Stimulated activated memory B cell treated with anti-CD40 and anti-IgM and Interleukin-4, amounts not matched to agents 10 μg/mL and 1 μg/mL and 100 μg/mL, for 72 hours (primary cell): ENCODE measurements at regions not wholly inside any gene's neighbourhood (a gene's known extent, or its start where the extent isn't known, plus 50 kb on each side); places are given as distances from the start of the nearest gene placed in this dataset.

ENCODE experiments used
- ATAC-seq: fragments of 150-1000 bp; cut with Tn5 transposase; 2 replicates; pipeline ENCODE4 v1.10.0; 2021
- H3K27ac Mint-ChIP-seq: one replicate; pipeline ENCODE4 v1.8.0; 2022; ENCODE audit warnings: mild to moderate bottlenecking, mixed read lengths
- H3K27me3 Mint-ChIP-seq: one replicate; pipeline ENCODE4 v1.8.0; 2022; ENCODE audit warnings: mixed read lengths
- H3K36me3 Mint-ChIP-seq: one replicate; pipeline ENCODE4 v1.8.0; 2022; ENCODE audit warnings: mixed read lengths
- H3K4me1 Mint-ChIP-seq: one replicate; pipeline ENCODE4 v1.8.0; 2022; ENCODE audit warnings: mixed read lengths
- H3K4me3 Mint-ChIP-seq: one replicate; pipeline ENCODE4 v1.8.0; 2022; ENCODE audit warnings: mild to moderate bottlenecking, moderate library complexity, mixed read lengths
- H3K9me3 Mint-ChIP-seq: one replicate; pipeline ENCODE4 v1.8.0; 2022; ENCODE audit warnings: mixed read lengths

GRCh38 chr6:9499709-9500108, 915.2 kb downstream of the TFAP2A start:
- Mint-ChIP-seq H3K36me3 (no peaks in the 10 kb centered on the region), H3K27me3 (no peaks in the 10 kb centered on the region), H3K4me3 (no peak overlapping the region), H3K27ac (no peak overlapping the region), H3K4me1 (no peaks in the 10 kb centered on the region), H3K9me3 (peaks cover 7% of the 10 kb centered on the region)
- no peak for ATAC-seq

- Mint-ChIP-seq H3K36me3 (no peaks in the 10 kb centered on the region), H3K27me3 (no peaks in the 10 kb centered on the region), H3K27ac (no peak overlapping the region), H3K4me1 (no peaks in the 10 kb centered on the region), H3K4me3 (no peak overlapping the region), H3K9me3 (peaks cover 8% of the 10 kb centered on the region)
- no peak for ATAC-seq
Observed at GRCh38 chr6:9496837-9497236, 918.0 kb downstream of the TFAP2A start.

- Mint-ChIP-seq H3K36me3 (no peaks in the 10 kb centered on the region), H3K27ac (no peak overlapping the region), H3K27me3 (no peaks in the 10 kb centered on the region), H3K9me3 (peaks cover 9% of the 10 kb centered on the region), H3K4me3 (no peak overlapping the region), H3K4me1 (no peaks in the 10 kb centered on the region)
- ATAC-seq = no peak
Observed at GRCh38 chr6:9494864-9495263, 920.0 kb downstream of the TFAP2A start.

- H3K9me3 Mint-ChIP-seq = peaks cover 12% of the 10 kb centered on the region
Observed at GRCh38 chr6:9492790-9493189, 922.1 kb downstream of the TFAP2A start.

GRCh38 chr6:9487128-9487527, 927.7 kb downstream of the TFAP2A start:
- no peak for ATAC-seq
- peaks cover 4% of the 10 kb centered on the region for H3K9me3 Mint-ChIP-seq
- H3K4me3 Mint-ChIP-seq = no peak overlapping the region
- no peaks in the 10 kb centered on the region for H3K27me3 Mint-ChIP-seq
- no peak overlapping the region for H3K27ac Mint-ChIP-seq
- no peaks in the 10 kb centered on the region for H3K36me3 Mint-ChIP-seq
- H3K4me1 Mint-ChIP-seq = no peaks in the 10 kb centered on the region

More at GRCh38 chr6:9492790-9493189, 922.1 kb downstream of the TFAP2A start:
- H3K4me1 Mint-ChIP-seq = no peaks in the 10 kb centered on the region
- no peaks in the 10 kb centered on the region for H3K36me3 Mint-ChIP-seq
- no peak overlapping the region for H3K27ac Mint-ChIP-seq
- no peak for ATAC-seq
- no peaks in the 10 kb centered on the region for H3K27me3 Mint-ChIP-seq
- no peak overlapping the region for H3K4me3 Mint-ChIP-seq

GRCh38 chr6:9485992-9486391, 928.9 kb downstream of the TFAP2A start:
- Mint-ChIP-seq H3K4me3 (no peak overlapping the region), H3K4me1 (no peaks in the 10 kb centered on the region), H3K36me3 (no peaks in the 10 kb centered on the region), H3K27me3 (no peaks in the 10 kb centered on the region), H3K27ac (no peak overlapping the region), H3K9me3 (peaks cover 7% of the 10 kb centered on the region)
- no peak for ATAC-seq

GRCh38 chr6:9484686-9485085, 930.2 kb downstream of the TFAP2A start:
- no peak for ATAC-seq
- no peak overlapping the region for H3K4me3 Mint-ChIP-seq
- H3K27ac Mint-ChIP-seq = no peak overlapping the region
- no peaks in the 10 kb centered on the region for H3K4me1 Mint-ChIP-seq
- H3K36me3 Mint-ChIP-seq = no peaks in the 10 kb centered on the region
- peaks cover 5% of the 10 kb centered on the region for H3K9me3 Mint-ChIP-seq
- no peaks in the 10 kb centered on the region for H3K27me3 Mint-ChIP-seq

GRCh38 chr6:9484091-9484490, 930.8 kb downstream of the TFAP2A start:
- Mint-ChIP-seq H3K27ac (no peak overlapping the region), H3K36me3 (no peaks in the 10 kb centered on the region), H3K4me1 (no peaks in the 10 kb centered on the region), H3K9me3 (peaks cover 3% of the 10 kb centered on the region), H3K4me3 (no peak overlapping the region), H3K27me3 (no peaks in the 10 kb centered on the region)
- ATAC-seq = no peak

- Mint-ChIP-seq H3K36me3 (no peaks in the 10 kb centered on the region), H3K9me3 (peaks cover 3% of the 10 kb centered on the region), H3K4me1 (no peaks in the 10 kb centered on the region), H3K27me3 (no peaks in the 10 kb centered on the region), H3K27ac (no peak overlapping the region), H3K4me3 (no peak overlapping the region)
- no peak for ATAC-seq
Observed at GRCh38 chr6:9482030-9482738, 932.7 kb downstream of the TFAP2A start.

GRCh38 chr6:9481292-9482029, 933.4 kb downstream of the TFAP2A start:
- Mint-ChIP-seq H3K36me3 (no peaks in the 10 kb centered on the region), H3K4me1 (no peaks in the 10 kb centered on the region), H3K27me3 (no peaks in the 10 kb centered on the region), H3K27ac (no peak overlapping the region), H3K4me3 (no peak overlapping the region), H3K9me3 (peaks cover 3% of the 10 kb centered on the region)
- no peak for ATAC-seq

GRCh38 chr6:9468277-9468676, 946.6 kb downstream of the TFAP2A start:
- no peaks in the 10 kb centered on the region for H3K4me1 Mint-ChIP-seq
- H3K27me3 Mint-ChIP-seq = no peaks in the 10 kb centered on the region
- H3K9me3 Mint-ChIP-seq = peaks cover 5% of the 10 kb centered on the region
- no peak overlapping the region for H3K4me3 Mint-ChIP-seq
- no peak for ATAC-seq
- no peaks in the 10 kb centered on the region for H3K36me3 Mint-ChIP-seq
- no peak overlapping the region for H3K27ac Mint-ChIP-seq

GRCh38 chr6:9467741-9468140, 947.1 kb downstream of the TFAP2A start:
- no peak overlapping the region for H3K27ac Mint-ChIP-seq
- H3K36me3 Mint-ChIP-seq = no peaks in the 10 kb centered on the region
- H3K9me3 Mint-ChIP-seq = peaks cover 5% of the 10 kb centered on the region
- no peaks in the 10 kb centered on the region for H3K4me1 Mint-ChIP-seq
- ATAC-seq = no peak
- H3K27me3 Mint-ChIP-seq = no peaks in the 10 kb centered on the region
- no peak overlapping the region for H3K4me3 Mint-ChIP-seq

GRCh38 chr6:9464583-9464982, 950.3 kb downstream of the TFAP2A start:
- no peak overlapping the region for H3K4me3 Mint-ChIP-seq
- H3K4me1 Mint-ChIP-seq = no peaks in the 10 kb centered on the region
- no peak overlapping the region for H3K27ac Mint-ChIP-seq
- no peaks in the 10 kb centered on the region for H3K36me3 Mint-ChIP-seq
- no peak for ATAC-seq
- H3K27me3 Mint-ChIP-seq = no peaks in the 10 kb centered on the region
- H3K9me3 Mint-ChIP-seq = peaks cover 2% of the 10 kb centered on the region

- no peak overlapping the region for H3K27ac Mint-ChIP-seq
- no peaks in the 10 kb centered on the region for H3K4me1 Mint-ChIP-seq
- H3K36me3 Mint-ChIP-seq = no peaks in the 10 kb centered on the region
- peaks cover 2% of the 10 kb centered on the region for H3K9me3 Mint-ChIP-seq
- ATAC-seq = no peak
- H3K4me3 Mint-ChIP-seq = no peak overlapping the region
- no peaks in the 10 kb centered on the region for H3K27me3 Mint-ChIP-seq
Observed at GRCh38 chr6:9463311-9463710, 951.6 kb downstream of the TFAP2A start.

- Mint-ChIP-seq H3K36me3 (no peaks in the 10 kb centered on the region), H3K27ac (no peak overlapping the region), H3K4me1 (no peaks in the 10 kb centered on the region), H3K27me3 (no peaks in the 10 kb centered on the region), H3K9me3 (peaks cover 2% of the 10 kb centered on the region), H3K4me3 (no peak overlapping the region)
- no peak for ATAC-seq
Observed at GRCh38 chr6:9461188-9461587, 953.7 kb downstream of the TFAP2A start.

GRCh38 chr6:9458424-9458823, 956.5 kb downstream of the TFAP2A start:
- ATAC-seq = no peak
- no peaks in the 10 kb centered on the region for H3K4me1 Mint-ChIP-seq
- H3K4me3 Mint-ChIP-seq = no peak overlapping the region
- H3K36me3 Mint-ChIP-seq = no peaks in the 10 kb centered on the region
- H3K27ac Mint-ChIP-seq = no peak overlapping the region
- H3K27me3 Mint-ChIP-seq = no peaks in the 10 kb centered on the region
- H3K9me3 Mint-ChIP-seq = no peaks in the 10 kb centered on the region
